Naive thymus-derived CD4-positive, alpha-beta T cell (primary cell): ENCODE measurements at regions not wholly inside any gene's neighbourhood (a gene's known extent, or its start where the extent isn't known, plus 50 kb on each side); places are given as distances from the start of the nearest gene placed in this dataset.

Experiments used
- ATAC-seq: fragments of 150-1000 bp; cut with Tn5 transposase; 2 replicates; pipeline ENCODE4 v1.10.0; 2021; ENCODE audit warnings: mild to moderate bottlenecking, moderate library complexity
- CTCF ChIA-PET: fragments of 350-600 bp; sonication (Branson Sonifier 250); formaldehyde crosslinking; loops from one replicate; lab custom pipeline; 2021; ENCODE audit warnings: antibody characterized with exemption; lab: Charles Lee
- POLR2A ChIA-PET: fragments of 350-600 bp; sonication (Branson Sonifier 250); formaldehyde crosslinking; loops from one replicate; lab custom pipeline; 2021; ENCODE audit warnings: antibody characterized with exemption, inconsistent platforms; lab: Charles Lee
- DNase-seq, 9 donors: peaks; one replicate each; pipeline versions ENCODE4 v3.0.0 to v3.0.0-alpha.2; 2020 to 2022; ENCODE audit warnings: mixed read lengths in 1 of 9
- H3K27ac ChIP-seq: one replicate; pipeline ENCODE4 v1.7.0; 2013; ENCODE audit warnings: mild to moderate bottlenecking, low read depth, low read length, moderate library complexity
- H3K27me3 ChIP-seq, 2 donors: one replicate each; pipeline ENCODE4 v1.7.0; 2013; ENCODE audit warnings: low read length in 2 of 2, mild to moderate bottlenecking in 2 of 2, moderate library complexity in 2 of 2; ENCODE audit not compliant: control insufficient read depth in 2 of 2, insufficient read depth in 2 of 2
- H3K36me3 ChIP-seq, 3 experiments: 1 replicate in 2 of 3; 2 replicates in 1 of 3; pipeline ENCODE4 v1.7.0; 2013; ENCODE audit warnings: low read length in 3 of 3, mild to moderate bottlenecking in 3 of 3, moderate library complexity in 1 of 3; ENCODE audit not compliant: insufficient read depth in 3 of 3, control insufficient read depth in 2 of 3
- H3K4me1 ChIP-seq, 2 donors: one replicate each; pipeline ENCODE4 v1.7.0; 2013; ENCODE audit warnings: low read length in 2 of 2, mild to moderate bottlenecking in 2 of 2, moderate library complexity in 1 of 2; ENCODE audit not compliant: control insufficient read depth in 2 of 2, insufficient read depth in 2 of 2
- H3K4me3 ChIP-seq: 2 replicates; pipeline ENCODE4 v1.7.0; 2013; ENCODE audit warnings: mild to moderate bottlenecking, low read length
- H3K9me3 ChIP-seq, 3 experiments: 1 replicate in 2 of 3; 2 replicates in 1 of 3; pipeline ENCODE4 v1.7.0; 2013; ENCODE audit warnings: low read length in 3 of 3; ENCODE audit not compliant: control insufficient read depth in 2 of 3
- H3K27ac Mint-ChIP-seq, 9 donors: one replicate each; pipeline ENCODE4 v1.8.0; 2020 to 2022; ENCODE audit warnings: mixed read lengths in 9 of 9, mild to moderate bottlenecking in 8 of 9, moderate library complexity in 5 of 9, inconsistent platforms in 2 of 9
- H3K27me3 Mint-ChIP-seq, 5 donors: one replicate each; pipeline ENCODE4 v1.8.0; 2021 to 2022; ENCODE audit warnings: mixed read lengths in 5 of 5, mild to moderate bottlenecking in 1 of 5
- H3K36me3 Mint-ChIP-seq, 5 donors: one replicate each; pipeline ENCODE4 v1.8.0; 2020 to 2022; ENCODE audit warnings: mixed read lengths in 5 of 5, mild to moderate bottlenecking in 3 of 5, inconsistent platforms in 1 of 5
- H3K4me1 Mint-ChIP-seq, 7 donors: one replicate each; pipeline ENCODE4 v1.8.0; 2020 to 2022; ENCODE audit warnings: mixed read lengths in 7 of 7, mild to moderate bottlenecking in 3 of 7, inconsistent platforms in 1 of 7
- H3K4me3 Mint-ChIP-seq, 10 donors: one replicate each; pipeline ENCODE4 v1.8.0; 2020 to 2022; ENCODE audit warnings: mild to moderate bottlenecking in 10 of 10, mixed read lengths in 10 of 10, moderate library complexity in 6 of 10, inconsistent platforms in 2 of 10
- H3K9me3 Mint-ChIP-seq, 11 donors: one replicate each; pipeline ENCODE4 v1.8.0; 2020 to 2022; ENCODE audit warnings: mixed read lengths in 11 of 11, mild to moderate bottlenecking in 4 of 11, inconsistent platforms in 1 of 11, moderate library complexity in 1 of 11
- intact Hi-C, 2 donors: fragments of 100-400 bp; cut with micrococcal nuclease; formaldehyde crosslinking; loops; one replicate each; pipeline ENCODE4 v1.15.1; 2023

DNA sequence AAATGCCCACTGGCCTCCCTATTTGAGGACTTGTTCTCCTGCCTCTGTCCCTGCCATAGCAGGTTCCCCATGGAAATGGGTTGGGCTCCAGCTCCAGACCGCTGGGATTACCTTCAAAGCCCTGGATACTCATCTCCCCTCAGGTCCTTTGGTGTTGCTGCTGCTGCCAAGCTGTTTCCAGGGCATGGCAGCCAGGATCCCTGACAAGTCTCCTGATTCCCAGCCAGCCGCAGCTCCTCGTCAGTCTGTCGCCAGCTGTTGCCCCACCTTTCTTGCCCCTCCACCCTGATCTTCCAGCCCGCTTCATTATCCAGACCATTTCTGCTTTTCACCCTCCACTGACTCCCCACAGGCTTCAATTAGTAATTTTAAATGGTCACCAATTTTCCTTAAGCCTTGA, 68.3 kb upstream of the KCND3 start:
- no peaks in the 10 kb centered on the region for H3K27me3 ChIP-seq
- Mint-ChIP-seq H3K27ac (no peak overlapping the region), H3K36me3 (no peaks in the 10 kb centered on the region), H3K4me1 (no peaks in the 10 kb centered on the region), H3K9me3 (peaks cover 0 to 4% (median 0%) of the 10 kb centered on the region in 11 donors), H3K4me3 (no peak overlapping the region), H3K27me3 (peaks cover 6 to 37% (median 17%) of the 10 kb centered on the region in 5 donors)
- no peak for DNase-seq
- no peaks in the 10 kb centered on the region for H3K4me1 ChIP-seq
- intact Hi-C loops: no loop called here
- no peak for ATAC-seq
- ChIA-PET POLR2A (interaction anchor here (0.6 kb wide), 1 partner anchor 293 kb away, joined by 3 read pairs; no protein-coding TSS in a partner anchor), CTCF (no interaction called here)
- no peaks in the 10 kb centered on the region for H3K9me3 ChIP-seq
- no peak overlapping the region for H3K4me3 ChIP-seq
- H3K27ac ChIP-seq: no peak overlapping the region
- H3K36me3 ChIP-seq: no peaks in the 10 kb centered on the region

DNA sequence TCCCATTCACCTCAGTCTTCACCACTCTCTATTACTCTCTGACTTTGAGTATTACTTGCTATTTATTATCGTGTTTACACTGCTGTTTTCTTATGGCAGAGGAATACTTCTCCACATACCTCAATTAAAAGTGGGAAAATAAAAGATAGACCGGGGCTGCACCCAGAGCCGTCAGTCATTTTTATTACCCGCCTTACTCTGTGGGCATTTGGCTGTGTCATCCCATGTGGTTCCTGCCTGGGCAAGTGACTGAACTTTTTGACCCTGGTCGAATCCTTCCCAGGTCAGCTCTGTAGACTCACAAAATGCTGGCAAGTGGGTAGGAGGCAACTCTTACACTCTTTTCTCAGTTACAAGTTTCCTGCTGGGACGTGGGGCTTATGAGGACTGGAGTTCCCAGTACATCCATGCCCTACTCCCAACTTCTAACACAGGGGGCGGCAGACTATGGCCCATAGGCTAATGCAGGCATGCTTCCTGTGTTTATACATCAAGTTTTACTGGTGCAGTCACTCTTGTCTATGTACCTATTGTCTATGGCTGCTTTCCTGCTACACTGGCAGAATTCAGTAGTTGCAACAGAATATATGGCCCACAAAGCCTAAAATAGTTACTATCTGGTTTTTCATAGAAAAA, 69.5 kb upstream of the KCND3 start:
- Mint-ChIP-seq H3K9me3 (peaks cover 0 to 3% (median 0%) of the 10 kb centered on the region in 11 donors), H3K4me3 (no peak overlapping the region), H3K27me3 (peaks cover 10 to 33% (median 19%) of the 10 kb centered on the region in 5 donors), H3K4me1 (peaks cover 0 to under 1% (median 0%) of the 10 kb centered on the region in 7 donors), H3K27ac (no peak overlapping the region), H3K36me3 (no peaks in the 10 kb centered on the region)
- POLR2A ChIA-PET: no interaction called here
- no peak for DNase-seq
- Histone ChIP-seq H3K4me3 (no peak overlapping the region), H3K9me3 (no peaks in the 10 kb centered on the region), H3K27me3 (no peaks in the 10 kb centered on the region), H3K4me1 (no peaks in the 10 kb centered on the region), H3K27ac (no peak overlapping the region), H3K36me3 (no peaks in the 10 kb centered on the region)
- intact Hi-C loops: no loop called here
- no peak for ATAC-seq
- CTCF ChIA-PET: no interaction called here

- intact Hi-C loops: no loop called here
- Mint-ChIP-seq H3K27ac (no peak overlapping the region), H3K36me3 (no peaks in the 10 kb centered on the region), H3K4me3 (no peak overlapping the region), H3K4me1 (peaks cover 0 to 3% (median 0%) of the 10 kb centered on the region in 7 donors), H3K27me3 (peaks cover 12 to 37% (median 21%) of the 10 kb centered on the region in 5 donors), H3K9me3 (peaks cover 0 to 3% (median 0%) of the 10 kb centered on the region in 11 donors)
- H3K4me1 ChIP-seq: no peaks in the 10 kb centered on the region
- CTCF ChIA-PET: no interaction called here
- POLR2A ChIA-PET: no interaction called here
- ATAC-seq: no peak
- no peaks in the 10 kb centered on the region for H3K27me3 ChIP-seq
- H3K27ac ChIP-seq: no peak overlapping the region
- no peaks in the 10 kb centered on the region for H3K9me3 ChIP-seq
- H3K4me3 ChIP-seq: no peak overlapping the region
- H3K36me3 ChIP-seq: no peaks in the 10 kb centered on the region
- no peak for DNase-seq
Measured at GRCh38 chr1:112059679-112060078, 70.2 kb upstream of the KCND3 start.

- intact Hi-C loops: no loop called here
- H3K9me3 Mint-ChIP-seq: peaks cover 0 to 2% (median 0%) of the 10 kb centered on the region in 11 donors
- CTCF ChIA-PET: no interaction called here
- H3K4me1 Mint-ChIP-seq: peaks cover 0 to 3% (median 0%) of the 10 kb centered on the region in 7 donors
- Histone ChIP-seq H3K4me1 (no peaks in the 10 kb centered on the region), H3K9me3 (no peaks in the 10 kb centered on the region), H3K4me3 (no peak overlapping the region), H3K27ac (no peak overlapping the region), H3K27me3 (no peaks in the 10 kb centered on the region), H3K36me3 (no peaks in the 10 kb centered on the region)
- no peak for ATAC-seq
- peaks cover 12 to 37% (median 24%) of the 10 kb centered on the region in 5 donors for H3K27me3 Mint-ChIP-seq
- H3K36me3 Mint-ChIP-seq: no peaks in the 10 kb centered on the region
- DNase-seq: no peak
- no peak overlapping the region for H3K27ac Mint-ChIP-seq
- POLR2A ChIA-PET: no interaction called here
- H3K4me3 Mint-ChIP-seq: no peak overlapping the region
Measured at GRCh38 chr1:112060261-112060660, 70.8 kb upstream of the KCND3 start.

DNA sequence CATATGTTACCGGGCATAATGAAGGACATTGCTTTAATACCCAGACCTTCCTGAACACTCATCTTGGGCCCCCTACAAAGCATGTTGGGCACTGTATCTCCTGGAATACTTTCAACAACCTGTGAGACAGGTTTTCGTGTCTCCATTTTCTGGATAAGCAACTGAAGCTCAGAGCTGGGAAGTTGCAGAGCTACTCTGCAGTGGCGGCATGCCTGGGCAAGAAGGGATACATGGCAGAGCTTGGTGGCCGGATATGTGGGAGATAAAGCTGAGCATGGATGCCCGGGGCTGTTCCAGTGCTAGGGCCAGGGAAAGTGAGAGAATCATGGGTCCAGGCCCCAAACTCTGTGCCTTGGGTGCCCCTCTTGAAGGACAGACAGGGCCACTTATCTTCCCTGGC, 71.6 kb upstream of the KCND3 start:
- Mint-ChIP-seq H3K27me3 (peaks cover 12 to 37% (median 30%) of the 10 kb centered on the region in 5 donors), H3K9me3 (peaks cover 0 to 2% (median 0%) of the 10 kb centered on the region in 11 donors), H3K4me3 (no peak overlapping the region), H3K4me1 (peaks cover 0 to 3% (median 0%) of the 10 kb centered on the region in 7 donors), H3K36me3 (no peaks in the 10 kb centered on the region), H3K27ac (no peak overlapping the region)
- no peak for ATAC-seq
- no peak overlapping the region for H3K4me3 ChIP-seq
- H3K9me3 ChIP-seq: no peaks in the 10 kb centered on the region
- H3K27me3 ChIP-seq: no peaks in the 10 kb centered on the region
- no peak overlapping the region for H3K27ac ChIP-seq
- H3K4me1 ChIP-seq: no peaks in the 10 kb centered on the region
- intact Hi-C loops: no loop called here
- CTCF ChIA-PET: no interaction called here
- H3K36me3 ChIP-seq: no peaks in the 10 kb centered on the region
- POLR2A ChIA-PET: no interaction called here
- DNase-seq: no peak

DNA sequence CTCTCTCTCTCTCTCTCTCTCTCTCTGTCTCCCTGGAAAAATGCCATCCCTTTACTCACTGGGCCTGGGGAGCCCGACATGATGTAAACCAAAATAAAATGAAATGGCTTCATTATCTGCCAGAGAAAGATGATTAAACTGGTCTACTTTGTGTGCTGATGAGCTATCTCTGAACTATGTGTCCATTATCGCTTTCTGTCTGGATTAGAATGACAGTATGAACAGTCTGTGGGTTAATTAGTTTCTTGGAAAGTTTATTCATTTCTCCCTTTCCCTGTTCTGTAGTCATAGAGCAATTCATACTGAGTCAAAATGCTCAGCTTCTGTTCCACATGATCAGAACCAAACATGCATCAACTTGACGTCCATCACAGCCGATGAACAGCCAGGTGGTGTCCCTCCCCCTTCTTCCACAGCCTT, 72.4 kb upstream of the KCND3 start:
- H3K27ac Mint-ChIP-seq: no peak overlapping the region
- CTCF ChIA-PET: no interaction called here
- intact Hi-C loops: no loop called here

More for the DNA sequence above, 72.4 kb upstream of the KCND3 start:
- no peak overlapping the region for H3K27ac ChIP-seq
- H3K9me3 ChIP-seq: no peaks in the 10 kb centered on the region
- Mint-ChIP-seq H3K27me3 (peaks cover 12 to 40% (median 31%) of the 10 kb centered on the region in 5 donors), H3K4me1 (peaks cover 0 to 3% (median 0%) of the 10 kb centered on the region in 7 donors), H3K9me3 (peaks cover 0 to 2% (median 0%) of the 10 kb centered on the region in 11 donors), H3K36me3 (no peaks in the 10 kb centered on the region), H3K4me3 (no peak overlapping the region)
- H3K4me3 ChIP-seq: no peak overlapping the region
- POLR2A ChIA-PET: no interaction called here
- no peaks in the 10 kb centered on the region for H3K36me3 ChIP-seq
- no peaks in the 10 kb centered on the region for H3K4me1 ChIP-seq
- ATAC-seq (no peak), DNase-seq (no peak)
- no peaks in the 10 kb centered on the region for H3K27me3 ChIP-seq
